ENCODE measurements at regions not wholly inside any gene's neighbourhood (a gene's known extent, or its start where the extent isn't known, plus 50 kb on each side); places are given as distances from the start of the nearest gene placed in this dataset.

DNA sequence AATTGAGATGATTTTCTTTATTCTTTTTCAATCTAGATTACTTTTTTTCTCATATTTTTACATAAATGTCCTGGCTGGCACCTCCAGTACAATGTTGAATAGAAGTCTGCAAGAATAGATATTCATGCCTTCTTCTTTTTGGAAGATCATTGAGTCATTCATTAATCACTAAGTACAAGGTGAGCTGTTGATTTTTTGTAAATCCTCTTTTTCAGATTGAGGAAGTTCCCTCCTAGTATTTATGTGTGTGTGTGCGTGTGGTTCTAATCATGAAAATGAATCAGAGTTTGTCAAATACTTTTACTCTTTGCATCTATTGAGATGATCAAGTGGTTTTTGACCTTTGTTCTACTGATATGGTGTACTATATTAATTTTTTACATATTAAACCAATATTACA lies 859.3 kb downstream of the KCNT2 start:
- TF ChIP-seq EP300 (IDR thresholded peaks at IDR 0.05) (no peak), POLR2A (IDR thresholded peaks at IDR 0.05) (no peak)
- TF ChIP-seq, protein P1, sequence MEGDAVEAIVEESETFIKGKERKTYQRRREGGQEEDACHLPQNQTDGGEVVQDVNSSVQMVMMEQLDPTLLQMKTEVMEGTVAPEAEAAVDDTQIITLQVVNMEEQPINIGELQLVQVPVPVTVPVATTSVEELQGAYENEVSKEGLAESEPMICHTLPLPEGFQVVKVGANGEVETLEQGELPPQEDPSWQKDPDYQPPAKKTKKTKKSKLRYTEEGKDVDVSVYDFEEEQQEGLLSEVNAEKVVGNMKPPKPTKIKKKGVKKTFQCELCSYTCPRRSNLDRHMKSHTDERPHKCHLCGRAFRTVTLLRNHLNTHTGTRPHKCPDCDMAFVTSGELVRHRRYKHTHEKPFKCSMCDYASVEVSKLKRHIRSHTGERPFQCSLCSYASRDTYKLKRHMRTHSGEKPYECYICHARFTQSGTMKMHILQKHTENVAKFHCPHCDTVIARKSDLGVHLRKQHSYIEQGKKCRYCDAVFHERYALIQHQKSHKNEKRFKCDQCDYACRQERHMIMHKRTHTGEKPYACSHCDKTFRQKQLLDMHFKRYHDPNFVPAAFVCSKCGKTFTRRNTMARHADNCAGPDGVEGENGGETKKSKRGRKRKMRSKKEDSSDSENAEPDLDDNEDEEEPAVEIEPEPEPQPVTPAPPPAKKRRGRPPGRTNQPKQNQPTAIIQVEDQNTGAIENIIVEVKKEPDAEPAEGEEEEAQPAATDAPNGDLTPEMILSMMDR (IDR thresholded peaks at IDR 0.05) = no peak
- H3K4me3 ChIP-seq = no peak overlapping the region
- no peak for DNase-seq (ENCODE audit: low spot score in 2 of 2)
- H3K27ac ChIP-seq = no peak overlapping the region
- H3K36me3 ChIP-seq = no peaks in the 10 kb centered on the region
- no peaks in the 10 kb centered on the region for H3K4me1 ChIP-seq
- H3K9me3 ChIP-seq = no peaks in the 10 kb centered on the region
- WGBS, 2 donors = 93 to 94% methylated on average over 1 of the region's 1 CpG
- no peaks in the 10 kb centered on the region for H3K27me3 ChIP-seq

DNA sequence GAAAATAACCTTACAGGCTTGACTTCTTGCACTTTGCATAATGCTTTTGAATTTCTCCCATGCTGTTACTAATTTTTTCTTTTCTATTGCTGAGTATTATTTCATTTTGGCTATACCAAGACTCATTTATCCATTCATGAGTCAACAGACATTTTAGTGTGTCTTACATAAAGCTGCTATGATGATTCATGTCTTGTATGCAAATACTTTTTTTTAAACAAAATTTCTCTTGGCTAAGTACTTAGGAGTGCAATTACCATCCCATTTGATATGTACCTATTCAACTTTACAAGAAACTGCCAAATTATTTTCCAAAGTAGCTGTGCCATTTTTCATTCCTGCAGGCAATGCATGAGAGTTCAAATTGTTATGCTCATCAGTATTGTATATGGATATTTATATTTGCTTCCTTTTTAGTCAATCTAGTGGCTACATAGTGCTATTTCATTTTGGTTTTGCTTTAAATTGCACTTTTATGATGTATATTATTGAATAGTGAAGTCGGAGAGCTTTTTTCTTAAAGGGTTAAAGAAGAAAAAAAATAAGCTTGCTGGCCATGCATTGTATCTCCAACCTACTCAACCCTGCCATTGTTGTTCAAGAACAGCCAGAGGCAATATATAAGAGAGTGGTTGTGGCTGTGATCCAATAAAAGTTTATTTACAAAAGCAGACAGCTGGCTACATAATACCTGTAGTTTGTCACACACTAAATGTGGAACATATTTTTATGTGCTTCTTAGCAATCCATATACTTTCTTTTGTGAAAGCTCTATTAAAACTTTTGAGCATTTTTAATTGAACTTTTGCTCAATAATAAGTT lies 862.8 kb downstream of the KCNT2 start:
- Histone ChIP-seq H3K36me3 (no peaks in the 10 kb centered on the region), H3K4me1 (no peaks in the 10 kb centered on the region), H3K4me3 (no peak overlapping the region), H3K9me3 (no peaks in the 10 kb centered on the region), H3K27ac (no peak overlapping the region), H3K27me3 (no peaks in the 10 kb centered on the region)
- no peak for DNase-seq (ENCODE audit: low spot score in 2 of 2)
- WGBS, 2 donors = 60% methylated on average over 1 of the region's 1 CpG
- TF ChIP-seq POLR2A (IDR thresholded peaks at IDR 0.05) (no peak), EP300 (IDR thresholded peaks at IDR 0.05) (no peak)
- TF ChIP-seq, protein P1 (IDR thresholded peaks at IDR 0.05) = no peak

DNA sequence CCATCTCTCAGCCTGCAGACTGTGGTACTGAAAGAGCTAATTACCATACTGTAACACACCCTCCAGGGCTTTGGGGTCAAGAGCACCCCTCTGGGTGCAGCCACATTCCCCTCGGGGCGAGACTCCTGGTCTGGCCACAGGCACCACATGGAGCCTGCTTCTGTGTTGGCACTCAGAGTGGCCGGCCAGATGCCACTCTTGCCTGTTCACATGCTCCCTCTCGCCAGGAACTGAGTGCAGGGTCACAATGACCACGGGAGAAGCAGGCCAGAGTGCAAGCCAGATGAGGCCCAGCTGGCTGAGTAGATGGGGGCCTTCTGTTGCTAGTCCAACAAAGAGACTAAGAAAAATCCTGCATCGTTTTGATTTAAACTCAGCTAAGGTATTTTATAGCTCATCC lies 864.0 kb downstream of the KCNT2 start:
- TF ChIP-seq EP300 (IDR thresholded peaks at IDR 0.05) = no peak
- TF ChIP-seq, protein P1 (IDR thresholded peaks at IDR 0.05) = no peak
- TF ChIP-seq POLR2A (IDR thresholded peaks at IDR 0.05) = no peak
- no peak overlapping the region for H3K4me3 ChIP-seq
- H3K27ac ChIP-seq = no peak overlapping the region
- 90 to 92% methylated on average over 6 of the region's 6 CpGs for WGBS, 2 donors
- H3K9me3 ChIP-seq = no peaks in the 10 kb centered on the region
- H3K36me3 ChIP-seq = no peaks in the 10 kb centered on the region
- no peaks in the 10 kb centered on the region for H3K4me1 ChIP-seq
- no peaks in the 10 kb centered on the region for H3K27me3 ChIP-seq
- no peak for DNase-seq (ENCODE audit: low spot score in 2 of 2)

DNA sequence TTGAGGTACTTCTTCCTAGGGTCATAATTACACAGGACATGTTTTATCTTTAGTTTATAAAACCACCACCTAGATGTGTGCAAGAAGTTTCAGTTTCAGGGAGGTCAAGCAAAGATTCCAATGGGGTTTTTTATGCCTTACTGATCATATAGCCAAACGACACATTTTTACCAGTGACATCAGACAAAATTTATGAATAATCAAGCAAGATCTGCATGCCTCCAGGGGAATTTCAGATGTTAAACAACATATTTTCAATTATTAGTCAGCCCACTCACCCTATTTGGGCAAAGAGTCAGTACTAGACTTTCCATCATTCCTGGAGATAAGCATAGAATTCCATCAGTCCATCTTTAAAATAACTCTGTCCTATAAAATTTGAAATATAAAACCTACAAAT lies 867.4 kb downstream of the KCNT2 start:
- no peak for DNase-seq (ENCODE audit: low spot score in 2 of 2)
- WGBS, 2 donors = 41 to 63% methylated on average over 1 of the region's 1 CpG
- H3K27ac ChIP-seq = no peak overlapping the region
- no peaks in the 10 kb centered on the region for H3K27me3 ChIP-seq
- H3K4me1 ChIP-seq = no peaks in the 10 kb centered on the region
- no peaks in the 10 kb centered on the region for H3K9me3 ChIP-seq
- no peak overlapping the region for H3K4me3 ChIP-seq
- TF ChIP-seq, protein P1 (IDR thresholded peaks at IDR 0.05) = no peak
- TF ChIP-seq EP300 (IDR thresholded peaks at IDR 0.05) (no peak), POLR2A (IDR thresholded peaks at IDR 0.05) (no peak)
- H3K36me3 ChIP-seq = no peaks in the 10 kb centered on the region

DNA sequence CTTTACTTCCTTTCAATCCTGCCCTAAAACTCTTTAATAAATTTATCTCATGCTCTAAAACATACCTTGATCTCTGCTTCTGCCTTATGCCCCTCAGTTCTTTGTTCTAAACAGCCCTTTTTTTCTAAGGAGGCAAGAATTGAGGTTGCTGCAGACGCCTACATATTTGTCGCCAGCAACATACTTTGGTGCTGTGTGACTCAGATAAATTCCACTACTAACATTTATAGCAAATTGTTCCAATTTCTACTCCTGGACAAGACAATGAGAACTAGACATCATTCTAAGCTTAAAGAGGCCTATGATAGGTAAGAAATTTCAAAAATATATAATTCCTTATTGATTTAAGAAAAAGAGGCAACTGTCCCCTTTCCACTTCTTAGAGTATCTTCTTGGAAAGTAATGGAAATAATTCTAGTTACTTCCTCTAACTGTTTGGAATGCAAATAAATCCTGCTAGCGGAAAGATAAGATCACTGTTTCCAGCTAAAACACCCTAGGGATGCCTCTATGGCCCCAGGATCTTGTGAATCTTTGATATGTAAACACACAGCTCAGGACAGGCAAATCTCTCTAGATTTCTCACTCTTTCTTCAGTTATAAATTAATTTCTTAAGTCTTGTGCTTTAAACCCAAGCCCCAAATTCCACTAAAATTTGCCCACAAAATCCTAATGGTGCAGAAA lies 869.1 kb downstream of the KCNT2 start:
- 55 to 62% methylated on average over 3 of the region's 3 CpGs for WGBS, 2 donors
- TF ChIP-seq EP300 (IDR thresholded peaks at IDR 0.05) (no peak), POLR2A (IDR thresholded peaks at IDR 0.05) (no peak)
- TF ChIP-seq, protein P1 (IDR thresholded peaks at IDR 0.05) = no peak
- DNase-seq (ENCODE audit: low spot score in 2 of 2) = no peak

More for the DNA sequence above, 869.1 kb downstream of the KCNT2 start:
- H3K9me3 ChIP-seq = no peaks in the 10 kb centered on the region
- no peaks in the 10 kb centered on the region for H3K27me3 ChIP-seq
- H3K4me1 ChIP-seq = no peaks in the 10 kb centered on the region
- no peak overlapping the region for H3K27ac ChIP-seq
- H3K36me3 ChIP-seq = no peaks in the 10 kb centered on the region
- H3K4me3 ChIP-seq = no peak overlapping the region
